ENCODE measurements at regions not wholly inside any gene's neighbourhood (a gene's known extent, or its start where the extent isn't known, plus 50 kb on each side); places are given as distances from the start of the nearest gene placed in this dataset.
"Not testable (repeated sequence)": the region's sequence is repeated elsewhere in the genome, so short reads cannot be mapped to it uniquely, and the experiment has no call there.

DNA sequence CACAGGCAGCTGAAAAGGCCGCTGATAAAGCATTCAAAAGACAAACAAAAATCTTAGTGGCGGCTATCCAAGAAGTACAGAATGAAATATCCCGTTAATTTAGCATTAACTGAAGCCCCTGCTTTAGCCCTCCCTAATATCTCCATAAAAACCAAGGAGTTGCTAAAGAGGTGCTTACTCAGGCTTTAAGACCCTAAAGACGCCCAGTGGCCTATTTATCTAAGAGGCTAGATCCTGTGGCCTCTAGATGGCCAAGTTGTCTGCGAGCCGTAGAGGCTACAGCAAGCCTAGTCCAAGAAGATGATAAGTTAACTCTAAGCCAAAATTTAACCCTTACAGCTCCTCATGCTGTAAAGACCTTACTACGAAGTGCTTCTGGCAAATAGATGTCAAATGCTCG lies 133.4 kb upstream of the ROPN1B start:
- TF ChIP-seq FOXM1 (IDR thresholded peaks at IDR 0.05; ENCODE audit: borderline replicate concordance); SP1 (IDR thresholded peaks at IDR 0.05); ARNT (IDR thresholded peaks at IDR 0.05); ZNF384 (IDR thresholded peaks at IDR 0.05); CTBP1 (IDR thresholded peaks at IDR 0.05; ENCODE audit: borderline replicate concordance): not testable (repeated sequence)
